ENCODE measurements at regions not wholly inside any gene's neighbourhood (a gene's known extent, or its start where the extent isn't known, plus 50 kb on each side); places are given as distances from the start of the nearest gene placed in this dataset.
"Not testable (repeated sequence)": the region's sequence is repeated elsewhere in the genome, so short reads cannot be mapped to it uniquely, and the experiment has no call there.

DNA sequence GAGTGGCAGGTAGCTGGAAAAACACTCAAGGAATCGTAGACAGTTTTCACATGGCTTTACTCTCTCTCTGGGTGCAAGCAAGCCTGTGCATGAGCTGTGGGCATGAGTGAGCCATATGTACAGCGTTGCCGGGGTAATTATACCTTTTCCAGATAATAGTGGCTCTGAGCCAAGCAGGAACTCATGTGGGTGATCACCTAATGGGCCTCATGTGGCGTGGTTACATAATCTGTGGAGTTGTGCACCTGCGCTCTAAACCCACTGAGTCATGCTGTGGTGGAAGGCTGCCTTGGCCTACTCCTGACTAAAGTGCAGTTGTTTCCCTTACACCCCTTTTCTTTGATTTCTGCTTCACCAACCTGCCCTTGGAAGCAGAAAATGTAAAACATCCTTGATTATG, 1564.5 kb upstream of the PCDH10 start:
- no peaks in the 10 kb centered on the region for H3K27me3 Mint-ChIP-seq (ENCODE audit: low read depth)
- no peak overlapping the region for H3K27ac Mint-ChIP-seq
- no peaks in the 10 kb centered on the region for H3K36me3 Mint-ChIP-seq
- no peaks in the 10 kb centered on the region for H3K9me3 Mint-ChIP-seq
- DNase-seq (ENCODE audit: low spot score in 2 of 2, unreplicated experiment in 2 of 2): no peak
- no peak overlapping the region for H3K4me3 Mint-ChIP-seq
- H3K4me1 Mint-ChIP-seq: no peaks in the 10 kb centered on the region
- TF ChIP-seq, protein P1, sequence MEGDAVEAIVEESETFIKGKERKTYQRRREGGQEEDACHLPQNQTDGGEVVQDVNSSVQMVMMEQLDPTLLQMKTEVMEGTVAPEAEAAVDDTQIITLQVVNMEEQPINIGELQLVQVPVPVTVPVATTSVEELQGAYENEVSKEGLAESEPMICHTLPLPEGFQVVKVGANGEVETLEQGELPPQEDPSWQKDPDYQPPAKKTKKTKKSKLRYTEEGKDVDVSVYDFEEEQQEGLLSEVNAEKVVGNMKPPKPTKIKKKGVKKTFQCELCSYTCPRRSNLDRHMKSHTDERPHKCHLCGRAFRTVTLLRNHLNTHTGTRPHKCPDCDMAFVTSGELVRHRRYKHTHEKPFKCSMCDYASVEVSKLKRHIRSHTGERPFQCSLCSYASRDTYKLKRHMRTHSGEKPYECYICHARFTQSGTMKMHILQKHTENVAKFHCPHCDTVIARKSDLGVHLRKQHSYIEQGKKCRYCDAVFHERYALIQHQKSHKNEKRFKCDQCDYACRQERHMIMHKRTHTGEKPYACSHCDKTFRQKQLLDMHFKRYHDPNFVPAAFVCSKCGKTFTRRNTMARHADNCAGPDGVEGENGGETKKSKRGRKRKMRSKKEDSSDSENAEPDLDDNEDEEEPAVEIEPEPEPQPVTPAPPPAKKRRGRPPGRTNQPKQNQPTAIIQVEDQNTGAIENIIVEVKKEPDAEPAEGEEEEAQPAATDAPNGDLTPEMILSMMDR (IDR thresholded peaks at IDR 0.05; ENCODE audit: unreplicated experiment): no peak

DNA sequence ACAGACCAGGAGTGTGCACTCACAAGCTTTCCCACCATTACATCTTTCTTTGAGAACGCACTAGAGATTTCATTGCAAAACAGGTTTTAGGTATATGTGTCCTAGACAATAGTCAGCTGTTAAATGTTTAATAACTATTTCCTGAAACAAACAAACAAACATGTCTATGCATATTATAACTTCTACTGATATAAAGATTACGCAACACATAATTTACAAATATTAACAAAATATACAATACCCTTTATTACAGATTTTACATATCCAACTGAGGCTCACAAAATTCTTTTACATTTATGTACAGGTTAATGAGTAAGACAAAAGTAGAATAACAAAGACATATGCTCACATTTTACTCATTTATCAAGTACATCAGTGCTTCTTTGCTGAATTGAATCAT, 1554.0 kb upstream of the PCDH10 start:
- Mint-ChIP-seq H3K4me3 (no peak overlapping the region), H3K9me3 (peaks cover 17% of the 10 kb centered on the region), H3K27me3 (ENCODE audit: low read depth) (no peaks in the 10 kb centered on the region), H3K4me1 (no peaks in the 10 kb centered on the region), H3K36me3 (no peaks in the 10 kb centered on the region), H3K27ac (no peak overlapping the region)
- TF ChIP-seq, protein P1 (IDR thresholded peaks at IDR 0.05; ENCODE audit: unreplicated experiment): no peak
- DNase-seq (ENCODE audit: low spot score in 2 of 2, unreplicated experiment in 2 of 2): no peak

DNA sequence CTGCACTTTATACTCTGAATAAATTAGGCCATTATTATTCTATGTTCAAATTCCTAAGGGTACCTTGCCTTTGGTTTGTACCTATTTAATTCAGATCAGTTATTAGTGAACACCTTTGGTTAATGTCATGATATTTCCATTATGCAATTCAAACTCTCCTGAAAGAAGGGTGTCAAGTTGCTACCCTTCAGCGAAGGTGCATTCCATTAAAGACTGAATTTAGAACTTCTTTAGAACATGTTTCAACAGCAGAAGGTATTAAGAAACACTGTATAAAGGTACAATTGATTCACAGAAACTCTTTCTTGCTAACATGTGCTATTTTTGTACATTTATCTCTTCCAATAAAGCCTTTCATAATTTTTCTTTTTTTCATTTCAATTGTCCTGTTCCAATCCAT, 1545.4 kb upstream of the PCDH10 start:
- H3K4me1 Mint-ChIP-seq: peaks cover 4% of the 10 kb centered on the region

DNA sequence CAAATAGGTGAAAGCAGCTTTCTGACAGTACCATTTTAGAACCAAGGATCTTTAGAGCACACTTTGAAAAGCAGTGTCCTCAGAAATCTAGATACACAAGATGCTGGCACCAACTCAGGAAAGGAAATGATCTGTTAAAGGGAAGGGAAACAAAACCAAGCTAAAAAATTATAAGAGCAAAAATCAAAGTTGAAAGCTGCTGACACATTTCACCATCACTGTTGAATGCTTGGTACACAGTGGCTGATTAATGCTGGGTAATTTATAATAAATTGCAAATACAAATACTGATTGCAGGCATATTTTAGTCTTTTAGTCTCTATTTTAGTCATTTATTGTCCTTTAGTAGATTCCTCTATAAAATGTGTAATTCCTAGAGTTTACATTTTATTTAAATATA, 1540.1 kb upstream of the PCDH10 start:
- H3K36me3 Mint-ChIP-seq: no peaks in the 10 kb centered on the region
- no peaks in the 10 kb centered on the region for H3K27me3 Mint-ChIP-seq (ENCODE audit: low read depth)
- no peaks in the 10 kb centered on the region for H3K9me3 Mint-ChIP-seq
- H3K4me1 Mint-ChIP-seq: peaks cover 6% of the 10 kb centered on the region
- no peak overlapping the region for H3K4me3 Mint-ChIP-seq
- TF ChIP-seq, protein P1 (IDR thresholded peaks at IDR 0.05; ENCODE audit: unreplicated experiment): no peak
- no peak overlapping the region for H3K27ac Mint-ChIP-seq
- DNase-seq (ENCODE audit: low spot score in 2 of 2, unreplicated experiment in 2 of 2): no peak

More for the DNA sequence above, 1545.4 kb upstream of the PCDH10 start:
- DNase-seq (ENCODE audit: low spot score in 2 of 2, unreplicated experiment in 2 of 2): no peak
- Mint-ChIP-seq H3K27me3 (ENCODE audit: low read depth) (no peaks in the 10 kb centered on the region), H3K36me3 (no peaks in the 10 kb centered on the region), H3K27ac (no peak overlapping the region), H3K9me3 (peaks cover 4% of the 10 kb centered on the region), H3K4me3 (no peak overlapping the region)
- TF ChIP-seq, protein P1 (IDR thresholded peaks at IDR 0.05; ENCODE audit: unreplicated experiment): no peak

DNA sequence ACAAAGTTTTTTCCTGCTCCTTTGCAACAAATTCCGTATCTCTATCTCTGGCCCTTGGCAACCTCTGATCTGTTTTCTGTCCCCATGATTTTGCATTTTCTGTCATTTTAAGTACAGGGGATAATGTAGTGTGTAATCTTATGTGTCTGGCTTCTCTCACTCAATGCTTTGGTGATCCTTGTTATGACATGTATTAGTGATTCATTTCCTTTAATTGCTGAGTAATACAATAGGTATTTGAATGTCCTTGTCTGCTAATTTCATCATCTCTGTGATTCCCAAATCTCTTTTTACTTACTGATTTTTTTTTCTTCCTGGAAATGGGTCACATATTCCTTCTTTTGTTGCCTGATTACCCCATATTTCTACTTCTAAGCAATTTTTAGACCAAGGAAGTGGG, 1538.6 kb upstream of the PCDH10 start:
- not testable (repeated sequence) for H3K27ac Mint-ChIP-seq; H3K36me3 Mint-ChIP-seq; H3K4me3 Mint-ChIP-seq; H3K9me3 Mint-ChIP-seq; H3K4me1 Mint-ChIP-seq; H3K27me3 Mint-ChIP-seq (ENCODE audit: low read depth); DNase-seq (ENCODE audit: low spot score in 2 of 2, unreplicated experiment in 2 of 2)

DNA sequence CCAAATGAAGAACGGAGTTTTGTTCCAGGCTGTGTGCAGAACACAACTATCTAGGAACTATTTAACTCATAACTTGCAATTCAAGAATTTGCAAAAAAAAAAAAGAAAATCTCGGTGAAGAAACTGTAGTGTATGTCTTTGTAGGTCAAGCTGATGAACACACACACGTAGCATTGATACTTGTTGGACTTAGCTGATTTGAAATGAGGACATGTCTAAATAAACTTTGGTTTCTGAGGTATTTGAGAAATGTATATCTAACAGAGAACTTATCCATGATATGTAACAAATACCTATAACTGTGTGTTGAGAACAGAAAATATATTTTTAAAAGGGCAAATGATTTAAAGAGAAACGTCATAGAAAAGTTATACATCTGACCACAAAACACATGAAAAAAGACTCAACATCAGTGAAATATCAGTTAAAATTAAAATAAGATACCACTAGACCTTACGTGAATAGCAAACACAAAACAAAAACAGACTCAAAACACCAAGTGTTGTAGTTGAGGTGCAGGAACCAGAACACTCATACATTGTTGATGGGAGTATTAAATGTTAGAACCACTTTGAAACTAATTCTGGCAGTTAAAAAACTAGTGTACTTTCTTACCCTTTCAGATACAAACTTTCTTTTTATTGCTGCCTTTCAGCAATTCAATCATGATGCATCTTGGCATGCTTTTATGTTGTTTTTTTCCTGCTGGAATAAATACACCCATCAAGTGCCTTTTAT, 1535.8 kb upstream of the PCDH10 start:
- no peaks in the 10 kb centered on the region for H3K9me3 Mint-ChIP-seq
- H3K4me3 Mint-ChIP-seq: no peak overlapping the region
- peaks cover 6% of the 10 kb centered on the region for H3K4me1 Mint-ChIP-seq
- H3K27me3 Mint-ChIP-seq (ENCODE audit: low read depth): no peaks in the 10 kb centered on the region
- TF ChIP-seq, protein P1 (IDR thresholded peaks at IDR 0.05; ENCODE audit: unreplicated experiment): no peak
- no peak for DNase-seq (ENCODE audit: low spot score in 2 of 2, unreplicated experiment in 2 of 2)
- no peak overlapping the region for H3K27ac Mint-ChIP-seq
- no peaks in the 10 kb centered on the region for H3K36me3 Mint-ChIP-seq
